Stimulated activated CD4-positive, alpha-beta T cell treated with anti-CD3 and anti-CD28 coated beads, TNF-alpha, amount 100 ng/mL, for 48 hours (primary cell): ENCODE measurements at regions not wholly inside any gene's neighbourhood (a gene's known extent, or its start where the extent isn't known, plus 50 kb on each side); places are given as distances from the start of the nearest gene placed in this dataset.

Experiments used
- DNase-seq, 3 donors: peaks; one replicate each; pipeline ENCODE4 v3.0.0-alpha.2; 2020; ENCODE audit warnings: low read depth in 3 of 3

DNA sequence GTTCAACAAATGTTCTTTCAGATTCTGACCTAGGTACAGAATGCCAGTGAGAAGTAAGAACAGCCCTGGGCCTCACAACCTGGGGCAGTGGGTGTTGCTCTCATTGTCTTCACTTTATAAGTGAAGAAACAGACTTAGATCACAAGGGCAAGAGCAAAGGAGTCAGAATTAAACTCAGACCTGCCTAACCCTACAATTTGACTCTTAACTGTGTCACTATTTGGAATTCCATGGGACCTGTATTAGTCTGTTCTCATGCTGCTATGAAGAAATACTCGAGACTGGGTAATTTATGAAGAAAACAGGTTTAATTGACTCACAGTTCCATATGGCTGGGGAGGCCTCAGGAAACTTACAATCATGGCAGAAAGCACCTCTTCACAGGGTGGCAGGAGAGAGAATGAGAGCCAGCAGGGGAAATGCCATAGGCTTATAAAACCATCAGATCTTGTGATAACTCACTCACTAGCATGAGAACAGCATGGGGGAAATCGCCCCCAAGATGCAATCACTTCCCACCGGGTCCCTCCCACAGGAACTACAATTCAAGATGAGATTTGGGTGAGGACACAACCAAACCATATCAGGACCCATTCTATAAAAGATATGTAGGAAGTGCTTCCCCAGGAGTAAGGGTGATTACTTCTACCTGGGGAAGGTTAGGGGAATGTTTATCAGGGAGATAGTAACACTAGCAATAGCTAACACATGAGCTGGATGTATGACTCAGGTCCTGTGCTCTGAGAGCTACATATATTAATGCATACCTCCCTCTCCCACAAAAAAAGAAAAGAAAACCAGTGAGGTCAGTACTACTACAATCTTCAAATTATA, 270.1 kb downstream of the SOX9 start:
- DNase-seq = no peak

- no peak for DNase-seq
Observed at GRCh38 chr17:72392056-72393010, 271.5 kb downstream of the SOX9 start.

GRCh38 chr17:72393553-72393952, 272.7 kb downstream of the SOX9 start:
- no peak for DNase-seq

DNA sequence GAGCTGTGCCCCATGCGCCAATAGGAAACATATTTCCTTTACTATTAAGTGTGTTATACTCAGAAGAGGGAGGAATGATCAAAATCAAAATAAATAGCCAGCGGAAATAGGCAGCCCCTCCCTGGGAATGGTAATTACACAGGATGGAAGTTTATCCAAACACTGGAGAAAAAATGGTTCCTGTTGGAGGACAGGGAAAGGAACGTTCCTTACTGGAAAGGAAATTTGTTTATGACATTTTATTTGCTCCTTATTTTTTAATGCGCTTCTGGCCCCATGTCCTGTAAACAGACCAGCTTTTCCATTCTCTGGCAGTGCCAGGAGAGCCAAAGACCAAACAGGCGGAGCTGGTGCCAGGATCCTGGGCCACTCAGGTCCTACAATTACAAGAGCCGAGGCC, 273.7 kb downstream of the SOX9 start:
- DNase-seq = no peak

- no peak for DNase-seq
Observed at GRCh38 chr17:72396121-72396520, 275.3 kb downstream of the SOX9 start.

- DNase-seq = no peak
Observed at GRCh38 chr17:72397223-72397667, 276.4 kb downstream of the SOX9 start.

DNA sequence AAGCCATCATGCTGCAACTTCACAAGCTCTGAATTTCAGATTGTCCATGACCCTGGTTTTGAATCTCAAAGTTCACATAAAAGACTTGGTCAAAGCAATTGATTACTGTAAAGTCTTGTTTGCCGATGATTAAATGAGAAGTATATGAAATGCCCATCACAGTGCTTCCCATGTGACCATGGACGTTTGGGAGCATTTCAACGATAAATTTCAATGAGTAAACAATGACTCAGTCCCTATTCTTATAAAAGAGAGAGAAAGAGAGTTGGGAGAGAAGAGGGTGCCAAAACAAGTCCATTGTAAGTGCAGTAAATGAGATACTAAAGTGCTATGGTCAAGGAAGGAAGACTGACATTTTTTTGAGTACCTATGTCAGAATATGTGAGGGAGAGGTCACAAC, 276.9 kb downstream of the SOX9 start:
- no peak for DNase-seq

DNA sequence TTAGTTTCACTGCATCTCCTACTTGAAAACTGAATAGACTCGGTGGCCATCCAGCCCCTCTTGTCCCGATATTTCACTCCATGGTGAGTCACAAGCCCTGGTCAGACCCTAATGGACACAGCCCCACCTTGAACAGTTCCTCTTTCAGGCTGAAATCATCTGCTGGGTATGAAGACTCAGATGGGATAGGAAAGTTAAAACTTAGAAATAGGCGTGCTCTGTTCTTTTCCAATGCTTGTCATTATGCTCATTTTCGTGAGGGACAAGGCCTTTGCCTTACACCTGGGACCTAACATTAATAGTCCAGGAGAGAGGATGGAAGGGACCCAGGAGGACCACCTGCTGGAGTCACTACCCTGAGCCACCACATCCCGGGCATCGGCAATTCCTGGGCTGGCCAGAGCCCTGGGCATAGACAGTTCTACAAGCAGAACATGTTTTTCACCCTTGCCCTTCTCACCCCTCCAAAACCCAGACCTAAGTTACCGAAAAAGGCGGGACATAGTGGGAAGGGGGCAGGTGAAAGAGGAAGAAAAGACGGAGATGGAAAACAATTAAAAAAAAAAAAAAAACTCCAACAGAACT, 278.3 kb downstream of the SOX9 start:
- no peak for DNase-seq

DNA sequence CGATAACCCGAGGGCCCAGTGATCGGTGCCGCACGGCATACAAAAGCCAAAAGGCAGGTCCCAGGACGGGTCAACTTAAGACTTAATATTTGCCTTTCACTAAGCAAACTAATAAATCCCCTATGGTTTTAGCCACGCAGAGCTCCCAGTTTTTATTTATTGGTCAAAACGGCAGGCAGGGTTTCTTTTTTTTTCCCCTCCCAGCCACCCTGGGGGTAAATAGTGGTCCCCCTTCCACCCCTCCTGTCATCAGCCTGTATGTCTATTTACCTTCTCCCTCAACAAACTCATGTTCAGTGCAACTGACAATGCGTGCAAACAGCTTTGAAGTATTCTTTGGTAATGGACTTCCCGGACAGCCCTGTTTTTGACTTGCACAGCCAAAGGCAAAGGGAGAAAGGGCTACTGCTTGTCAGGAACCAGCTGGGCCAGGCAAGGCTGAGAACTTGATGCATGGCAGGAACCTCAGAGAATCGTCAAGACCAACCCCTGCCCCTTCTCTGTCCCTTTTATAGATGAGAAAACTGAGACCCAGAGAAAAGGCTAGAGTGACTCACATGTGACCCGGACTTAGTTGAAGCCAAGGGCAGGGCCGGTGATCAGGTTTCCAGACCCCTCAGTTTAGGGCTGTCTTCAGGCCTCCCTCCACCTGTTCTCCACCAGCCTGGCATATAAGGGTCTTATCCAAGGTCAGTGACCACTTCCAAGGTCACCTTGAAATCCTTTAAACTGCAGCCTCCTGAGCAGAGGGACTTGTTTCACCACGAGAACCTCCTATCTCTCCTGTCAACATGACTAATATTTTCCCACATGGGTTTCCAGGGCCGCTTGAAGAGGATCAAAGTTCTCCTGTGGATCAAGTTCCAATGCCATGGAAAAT, 279.0 kb downstream of the SOX9 start:
- DNase-seq = no peak

GRCh38 chr17:72400488-72400827, 279.6 kb downstream of the SOX9 start:
- DNase-seq = no peak

GRCh38 chr17:72400863-72401262, 280.0 kb downstream of the SOX9 start:
- no peak for DNase-seq

- no peak for DNase-seq
Observed at GRCh38 chr17:72401883-72402726, 281.3 kb downstream of the SOX9 start.

- no peak for DNase-seq
Observed at GRCh38 chr17:72402727-72403210, 281.9 kb downstream of the SOX9 start.

GRCh38 chr17:72403713-72404209, 282.9 kb downstream of the SOX9 start:
- no peak for DNase-seq

- DNase-seq = no peak
Observed at GRCh38 chr17:72404872-72405271, 284.1 kb downstream of the SOX9 start.

DNA sequence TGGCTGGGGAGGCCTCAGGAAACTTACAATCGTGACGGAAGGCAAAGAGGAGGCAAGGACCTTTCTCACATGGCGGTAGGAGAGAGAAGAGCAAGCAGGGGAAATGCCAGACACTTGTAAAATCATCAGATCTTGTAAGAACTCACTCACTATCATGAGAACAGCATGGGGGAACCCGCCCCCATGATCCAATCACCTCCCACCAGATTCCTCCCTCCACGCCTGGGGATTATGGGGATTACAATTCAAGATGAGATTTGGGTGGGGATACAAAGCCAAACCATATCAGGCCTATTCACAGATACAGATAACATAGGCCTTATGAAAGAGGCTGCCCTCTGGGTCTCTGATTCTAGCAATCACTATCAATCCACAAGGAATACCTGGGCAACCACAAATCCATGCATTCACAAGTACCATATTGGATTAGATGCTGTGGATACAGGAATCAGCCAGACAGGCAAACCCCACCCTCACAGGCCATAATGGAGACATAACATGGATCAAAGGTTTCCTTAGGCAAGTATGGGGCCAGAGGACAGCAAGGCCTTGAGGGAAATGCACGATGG, 284.9 kb downstream of the SOX9 start:
- DNase-seq = no peak

- DNase-seq = no peak
Observed at GRCh38 chr17:72406498-72406897, 285.7 kb downstream of the SOX9 start.

DNA sequence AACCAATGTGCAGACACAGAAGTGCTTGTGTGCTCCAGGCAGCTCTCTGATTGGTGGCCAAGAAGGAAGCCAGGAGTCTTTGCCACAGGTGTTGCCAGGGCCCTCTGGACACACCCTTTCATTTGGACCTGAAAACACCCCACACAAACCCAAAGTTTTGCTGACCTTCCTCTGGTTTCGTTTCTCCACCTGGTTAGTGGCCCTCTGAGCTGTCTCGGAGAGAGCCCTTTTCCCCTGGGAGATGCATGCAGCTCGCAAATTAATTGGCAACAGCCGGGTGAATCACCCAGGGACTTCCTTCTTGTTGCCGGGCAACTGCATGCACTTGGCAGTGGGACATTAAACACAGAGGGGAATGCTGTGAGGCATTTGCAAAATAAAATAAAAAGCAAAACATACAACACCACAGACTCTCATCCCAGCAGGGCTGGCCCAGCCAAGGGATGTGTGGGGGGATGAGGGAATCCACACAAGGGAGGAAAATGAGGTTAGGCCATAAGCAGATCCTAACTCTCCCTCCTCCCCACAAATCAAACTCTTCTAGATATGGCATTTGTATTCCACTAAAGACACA, 286.6 kb downstream of the SOX9 start:
- no peak for DNase-seq

GRCh38 chr17:72407931-72408330, 287.1 kb downstream of the SOX9 start:
- no peak for DNase-seq
